PFSK-1 (cell line): ENCODE measurements at regions not wholly inside any gene's neighbourhood (a gene's known extent, or its start where the extent isn't known, plus 50 kb on each side); places are given as distances from the start of the nearest gene placed in this dataset.

Experiments used
- FOXP2 ChIP-seq: optimal IDR thresholded peaks from 2 replicates; pipeline ENCODE3; 2011; ENCODE audit warnings: borderline replicate concordance, control low read depth, inconsistent platforms; ENCODE audit not compliant: insufficient read depth; ENCODE audit errors: extremely low read length, extremely low read depth
- POLR2AphosphoS5 ChIP-seq: IDR thresholded peaks from 2 replicates; pipeline ENCODE4 v1.6.1; 2012; ENCODE audit warnings: low read depth, mild to moderate bottlenecking, control low read depth, low read length, moderate library complexity
- SIN3A ChIP-seq: IDR thresholded peaks from 2 replicates; pipeline ENCODE4 v1.6.1; 2012; ENCODE audit warnings: mild to moderate bottlenecking, low read length, moderate library complexity, borderline replicate concordance; ENCODE audit not compliant: insufficient read depth
- TAF1 ChIP-seq: IDR thresholded peaks from 2 replicates; pipeline ENCODE4 v1.6.1; 2012; ENCODE audit warnings: low read length, control low read depth, borderline replicate concordance; ENCODE audit not compliant: insufficient read depth
- TF ChIP-seq, protein P1 (sequence below), 2 experiments: IDR thresholded peaks; 2 replicates each; pipeline versions ENCODE4 v1.6.1 to v1.8.0; 2011 to 2012; ENCODE audit warnings: low read depth in 2 of 2, low read length in 2 of 2, control low read depth in 1 of 2, inconsistent platforms in 1 of 2, mild to moderate bottlenecking in 1 of 2, moderate library complexity in 1 of 2; ENCODE audit not compliant: insufficient read depth in 1 of 2

DNA sequence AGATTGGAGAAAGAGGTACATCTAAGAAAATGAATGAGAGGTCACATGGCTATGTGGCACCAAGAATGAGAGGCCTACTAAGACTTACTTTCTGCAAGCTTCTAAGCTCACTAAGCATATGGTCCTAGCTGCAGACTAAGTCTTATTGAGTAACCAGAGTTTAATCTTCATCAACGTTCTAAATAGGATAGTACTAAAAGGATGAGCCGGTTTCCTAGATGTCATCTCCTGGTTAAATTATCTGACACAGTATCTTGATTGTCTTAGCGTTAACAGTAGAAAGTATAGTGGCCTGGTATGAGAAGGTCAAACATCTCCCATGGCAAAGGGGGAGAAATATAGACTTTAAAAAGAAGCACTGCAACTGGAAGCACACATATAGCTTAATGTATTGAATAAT, 448.1 kb downstream of the PDGFC start:
- TF ChIP-seq POLR2AphosphoS5: no peak
- no peak for TF ChIP-seq FOXP2
- TF ChIP-seq SIN3A: no peak
- TF ChIP-seq, protein P1, sequence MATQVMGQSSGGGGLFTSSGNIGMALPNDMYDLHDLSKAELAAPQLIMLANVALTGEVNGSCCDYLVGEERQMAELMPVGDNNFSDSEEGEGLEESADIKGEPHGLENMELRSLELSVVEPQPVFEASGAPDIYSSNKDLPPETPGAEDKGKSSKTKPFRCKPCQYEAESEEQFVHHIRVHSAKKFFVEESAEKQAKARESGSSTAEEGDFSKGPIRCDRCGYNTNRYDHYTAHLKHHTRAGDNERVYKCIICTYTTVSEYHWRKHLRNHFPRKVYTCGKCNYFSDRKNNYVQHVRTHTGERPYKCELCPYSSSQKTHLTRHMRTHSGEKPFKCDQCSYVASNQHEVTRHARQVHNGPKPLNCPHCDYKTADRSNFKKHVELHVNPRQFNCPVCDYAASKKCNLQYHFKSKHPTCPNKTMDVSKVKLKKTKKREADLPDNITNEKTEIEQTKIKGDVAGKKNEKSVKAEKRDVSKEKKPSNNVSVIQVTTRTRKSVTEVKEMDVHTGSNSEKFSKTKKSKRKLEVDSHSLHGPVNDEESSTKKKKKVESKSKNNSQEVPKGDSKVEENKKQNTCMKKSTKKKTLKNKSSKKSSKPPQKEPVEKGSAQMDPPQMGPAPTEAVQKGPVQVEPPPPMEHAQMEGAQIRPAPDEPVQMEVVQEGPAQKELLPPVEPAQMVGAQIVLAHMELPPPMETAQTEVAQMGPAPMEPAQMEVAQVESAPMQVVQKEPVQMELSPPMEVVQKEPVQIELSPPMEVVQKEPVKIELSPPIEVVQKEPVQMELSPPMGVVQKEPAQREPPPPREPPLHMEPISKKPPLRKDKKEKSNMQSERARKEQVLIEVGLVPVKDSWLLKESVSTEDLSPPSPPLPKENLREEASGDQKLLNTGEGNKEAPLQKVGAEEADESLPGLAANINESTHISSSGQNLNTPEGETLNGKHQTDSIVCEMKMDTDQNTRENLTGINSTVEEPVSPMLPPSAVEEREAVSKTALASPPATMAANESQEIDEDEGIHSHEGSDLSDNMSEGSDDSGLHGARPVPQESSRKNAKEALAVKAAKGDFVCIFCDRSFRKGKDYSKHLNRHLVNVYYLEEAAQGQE (IDR thresholded peaks at IDR 0.05; ENCODE audit: insufficient read depth in 1 of 2, low read depth in 2 of 2, low read length in 2 of 2): no peak
- TF ChIP-seq TAF1: no peak

DNA sequence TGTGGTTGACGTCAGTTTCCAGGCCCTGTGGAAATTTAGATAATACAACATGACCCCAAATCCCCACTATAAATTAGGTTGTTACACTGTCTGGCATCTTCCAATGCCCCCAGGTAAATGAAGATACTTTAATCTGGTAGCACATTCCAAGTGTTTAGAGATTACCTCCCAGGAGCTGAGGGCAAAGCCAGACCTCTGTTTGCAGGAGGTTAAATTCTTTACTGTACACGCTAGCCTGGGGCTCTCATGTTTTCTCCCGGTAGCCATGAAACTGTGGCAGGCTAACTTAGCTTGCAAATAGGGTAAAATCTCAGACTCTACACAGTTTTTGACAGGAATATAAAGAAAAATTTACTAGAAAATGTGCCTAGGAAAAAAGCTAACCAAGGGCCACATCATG, 450.0 kb downstream of the PDGFC start:
- TF ChIP-seq FOXP2: no peak
- no peak for TF ChIP-seq POLR2AphosphoS5
- TF ChIP-seq, protein P1 (IDR thresholded peaks at IDR 0.05; ENCODE audit: insufficient read depth in 1 of 2, low read depth in 2 of 2, low read length in 2 of 2): no peak
- TF ChIP-seq TAF1: no peak
- TF ChIP-seq SIN3A: no peak

DNA sequence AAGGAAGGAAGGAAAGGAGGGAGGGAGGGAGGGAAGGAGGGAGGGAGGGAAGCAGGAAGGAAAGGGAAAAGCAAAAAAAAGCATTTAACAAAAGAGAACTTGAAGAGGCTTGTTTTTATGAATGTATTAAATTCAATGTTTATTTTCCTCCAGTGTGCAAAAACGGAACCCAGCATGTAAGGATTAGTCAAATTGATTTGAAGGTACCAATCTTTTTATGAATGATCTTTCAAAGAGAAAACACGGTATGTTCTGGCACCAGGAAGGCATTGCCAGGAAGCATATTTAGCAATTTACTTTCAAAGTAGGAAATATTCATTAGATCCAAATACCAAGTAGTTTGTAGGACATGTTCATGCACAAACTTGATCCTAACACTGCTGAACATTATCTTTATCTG, 453.6 kb downstream of the PDGFC start:
- TF ChIP-seq, protein P1 (IDR thresholded peaks at IDR 0.05; ENCODE audit: insufficient read depth in 1 of 2, low read depth in 2 of 2, low read length in 2 of 2): no peak
- TF ChIP-seq TAF1: no peak
- TF ChIP-seq POLR2AphosphoS5: no peak
- TF ChIP-seq SIN3A: no peak
- no peak for TF ChIP-seq FOXP2

DNA sequence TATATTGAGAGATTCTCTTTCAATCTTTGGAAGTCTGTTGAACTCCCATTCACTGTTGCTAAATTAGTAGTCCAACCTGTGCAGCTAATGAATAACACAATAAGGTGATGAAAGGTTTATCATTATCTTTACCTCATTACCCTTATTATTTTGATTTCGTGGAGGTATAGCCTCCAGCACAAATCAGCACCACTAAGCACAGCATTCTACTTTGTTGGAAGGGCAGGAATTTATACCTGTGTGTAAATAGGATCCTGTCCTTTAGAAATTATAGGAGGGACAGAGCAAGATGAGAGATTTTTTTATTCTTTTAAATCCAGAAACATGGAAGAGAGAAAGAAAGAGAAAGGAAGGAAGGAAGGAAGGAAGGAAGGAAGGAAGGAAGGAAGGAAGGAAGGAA, 454.1 kb downstream of the PDGFC start:
- TF ChIP-seq FOXP2: no peak
- TF ChIP-seq SIN3A: no peak
- TF ChIP-seq, protein P1 (IDR thresholded peaks at IDR 0.05; ENCODE audit: insufficient read depth in 1 of 2, low read depth in 2 of 2, low read length in 2 of 2): no peak
- TF ChIP-seq TAF1: no peak
- no peak for TF ChIP-seq POLR2AphosphoS5

DNA sequence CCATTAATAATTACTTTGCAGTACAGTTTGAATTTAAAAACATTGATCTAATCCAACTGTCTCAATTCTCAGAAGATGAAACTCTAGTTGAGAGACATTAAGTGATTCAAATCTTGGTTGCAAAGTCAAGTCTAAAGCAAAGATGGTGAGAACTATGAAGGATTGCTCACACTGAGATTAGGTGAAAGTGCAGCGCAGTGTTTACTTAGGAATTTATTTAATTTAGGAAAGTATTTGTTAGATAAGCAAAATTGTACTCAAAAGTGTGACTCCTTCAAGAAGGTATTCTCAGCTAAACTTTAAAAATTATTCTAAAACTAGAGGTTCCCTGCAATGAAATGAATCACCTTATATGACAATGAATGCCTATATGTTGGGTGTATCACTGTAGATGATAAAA, 454.9 kb downstream of the PDGFC start:
- TF ChIP-seq SIN3A (no peak), TAF1 (no peak), FOXP2 (no peak), POLR2AphosphoS5 (no peak)
- TF ChIP-seq, protein P1 (IDR thresholded peaks at IDR 0.05; ENCODE audit: insufficient read depth in 1 of 2, low read depth in 2 of 2, low read length in 2 of 2): no peak
